Naive thymus-derived CD4-positive, alpha-beta T cell (primary cell): ENCODE measurements at regions not wholly inside any gene's neighbourhood (a gene's known extent, or its start where the extent isn't known, plus 50 kb on each side); places are given as distances from the start of the nearest gene placed in this dataset.
A peak's percentile ranks its signal among the peaks of the same experiment; 100 is the strongest.

ENCODE experiments used
- ATAC-seq: fragments of 150-1000 bp; cut with Tn5 transposase; 2 replicates; pipeline ENCODE4 v1.10.0; 2021; ENCODE audit warnings: mild to moderate bottlenecking, moderate library complexity
- CTCF ChIA-PET: fragments of 350-600 bp; sonication (Branson Sonifier 250); formaldehyde crosslinking; loops from one replicate; lab custom pipeline; 2021; ENCODE audit warnings: antibody characterized with exemption; lab: Charles Lee
- POLR2A ChIA-PET: fragments of 350-600 bp; sonication (Branson Sonifier 250); formaldehyde crosslinking; loops from one replicate; lab custom pipeline; 2021; ENCODE audit warnings: antibody characterized with exemption, inconsistent platforms; lab: Charles Lee
- DNase-seq, 9 donors: peaks; one replicate each; pipeline versions ENCODE4 v3.0.0 to v3.0.0-alpha.2; 2020 to 2022; ENCODE audit warnings: mixed read lengths in 1 of 9
- H3K27ac ChIP-seq: one replicate; pipeline ENCODE4 v1.7.0; 2013; ENCODE audit warnings: mild to moderate bottlenecking, low read depth, low read length, moderate library complexity
- H3K27me3 ChIP-seq, 2 donors: one replicate each; pipeline ENCODE4 v1.7.0; 2013; ENCODE audit warnings: low read length in 2 of 2, mild to moderate bottlenecking in 2 of 2, moderate library complexity in 2 of 2; ENCODE audit not compliant: control insufficient read depth in 2 of 2, insufficient read depth in 2 of 2
- H3K36me3 ChIP-seq, 3 experiments: 1 replicate in 2 of 3; 2 replicates in 1 of 3; pipeline ENCODE4 v1.7.0; 2013; ENCODE audit warnings: low read length in 3 of 3, mild to moderate bottlenecking in 3 of 3, moderate library complexity in 1 of 3; ENCODE audit not compliant: insufficient read depth in 3 of 3, control insufficient read depth in 2 of 3
- H3K4me1 ChIP-seq, 2 donors: one replicate each; pipeline ENCODE4 v1.7.0; 2013; ENCODE audit warnings: low read length in 2 of 2, mild to moderate bottlenecking in 2 of 2, moderate library complexity in 1 of 2; ENCODE audit not compliant: control insufficient read depth in 2 of 2, insufficient read depth in 2 of 2
- H3K4me3 ChIP-seq: 2 replicates; pipeline ENCODE4 v1.7.0; 2013; ENCODE audit warnings: mild to moderate bottlenecking, low read length
- H3K9me3 ChIP-seq, 3 experiments: 1 replicate in 2 of 3; 2 replicates in 1 of 3; pipeline ENCODE4 v1.7.0; 2013; ENCODE audit warnings: low read length in 3 of 3; ENCODE audit not compliant: control insufficient read depth in 2 of 3
- H3K27ac Mint-ChIP-seq, 9 donors: one replicate each; pipeline ENCODE4 v1.8.0; 2020 to 2022; ENCODE audit warnings: mixed read lengths in 9 of 9, mild to moderate bottlenecking in 8 of 9, moderate library complexity in 5 of 9, inconsistent platforms in 2 of 9
- H3K27me3 Mint-ChIP-seq, 5 donors: one replicate each; pipeline ENCODE4 v1.8.0; 2021 to 2022; ENCODE audit warnings: mixed read lengths in 5 of 5, mild to moderate bottlenecking in 1 of 5
- H3K36me3 Mint-ChIP-seq, 5 donors: one replicate each; pipeline ENCODE4 v1.8.0; 2020 to 2022; ENCODE audit warnings: mixed read lengths in 5 of 5, mild to moderate bottlenecking in 3 of 5, inconsistent platforms in 1 of 5
- H3K4me1 Mint-ChIP-seq, 7 donors: one replicate each; pipeline ENCODE4 v1.8.0; 2020 to 2022; ENCODE audit warnings: mixed read lengths in 7 of 7, mild to moderate bottlenecking in 3 of 7, inconsistent platforms in 1 of 7
- H3K4me3 Mint-ChIP-seq, 10 donors: one replicate each; pipeline ENCODE4 v1.8.0; 2020 to 2022; ENCODE audit warnings: mild to moderate bottlenecking in 10 of 10, mixed read lengths in 10 of 10, moderate library complexity in 6 of 10, inconsistent platforms in 2 of 10
- H3K9me3 Mint-ChIP-seq, 11 donors: one replicate each; pipeline ENCODE4 v1.8.0; 2020 to 2022; ENCODE audit warnings: mixed read lengths in 11 of 11, mild to moderate bottlenecking in 4 of 11, inconsistent platforms in 1 of 11, moderate library complexity in 1 of 11
- intact Hi-C, 2 donors: fragments of 100-400 bp; cut with micrococcal nuclease; formaldehyde crosslinking; loops; one replicate each; pipeline ENCODE4 v1.15.1; 2023

DNA sequence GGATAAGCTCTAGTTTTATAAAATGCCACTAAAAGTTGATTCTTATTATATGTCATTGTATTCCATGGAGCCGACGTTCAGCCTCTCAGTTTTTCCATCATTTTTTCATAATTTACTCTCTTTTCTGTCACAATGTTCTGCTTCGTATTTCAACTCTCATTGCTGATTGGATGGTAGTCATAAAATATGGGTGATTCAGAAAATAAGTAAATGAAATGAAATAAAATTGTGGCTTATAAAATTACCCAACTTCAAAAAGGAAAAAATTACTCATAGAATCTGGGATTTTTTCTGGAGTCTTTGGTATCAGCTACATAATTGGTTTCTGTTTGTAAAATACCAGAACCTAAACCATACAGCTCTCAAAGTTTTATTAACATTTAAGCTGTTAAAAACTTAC lies 139.7 kb upstream of the ITGA4 start:
- H3K36me3 ChIP-seq: no peaks in the 10 kb centered on the region
- no peaks in the 10 kb centered on the region for H3K27me3 ChIP-seq
- H3K27ac ChIP-seq: no peak overlapping the region
- peaks cover 16 to 45% (median 34%) of the 10 kb centered on the region in 7 donors for H3K4me1 Mint-ChIP-seq
- CTCF ChIA-PET: interaction anchor here (1.4 kb wide), 1 partner anchor 13 kb away, joined by 3 read pairs; no protein-coding TSS in a partner anchor
- ATAC-seq: no peak
- no peak overlapping the region for H3K4me3 ChIP-seq
- no peaks in the 10 kb centered on the region for H3K27me3 Mint-ChIP-seq
- H3K4me3 Mint-ChIP-seq: no peak overlapping the region
- peaks cover 0 to 13% (median 4%) of the 10 kb centered on the region in 5 donors for H3K36me3 Mint-ChIP-seq
- no peaks in the 10 kb centered on the region for H3K9me3 ChIP-seq
- no peak for DNase-seq
- peaks cover 0 to 6% (median 0%) of the 10 kb centered on the region in 11 donors for H3K9me3 Mint-ChIP-seq
- H3K27ac Mint-ChIP-seq: no peak overlapping the region
- H3K4me1 ChIP-seq: peaks cover 13 to 18% of the 10 kb centered on the region in 2 donors
- POLR2A ChIA-PET: interaction anchor here (0.8 to 4.4 kb wide), 3 partner anchors 9 to 12 kb away, joined by 3 to 28 read pairs (median 4); no protein-coding TSS in a partner anchor
- intact Hi-C loops: loop anchor here in 1 of 2 donors (5.0 kb wide), 1 partner anchor 35 kb away; no protein-coding TSS in a partner anchor

DNA sequence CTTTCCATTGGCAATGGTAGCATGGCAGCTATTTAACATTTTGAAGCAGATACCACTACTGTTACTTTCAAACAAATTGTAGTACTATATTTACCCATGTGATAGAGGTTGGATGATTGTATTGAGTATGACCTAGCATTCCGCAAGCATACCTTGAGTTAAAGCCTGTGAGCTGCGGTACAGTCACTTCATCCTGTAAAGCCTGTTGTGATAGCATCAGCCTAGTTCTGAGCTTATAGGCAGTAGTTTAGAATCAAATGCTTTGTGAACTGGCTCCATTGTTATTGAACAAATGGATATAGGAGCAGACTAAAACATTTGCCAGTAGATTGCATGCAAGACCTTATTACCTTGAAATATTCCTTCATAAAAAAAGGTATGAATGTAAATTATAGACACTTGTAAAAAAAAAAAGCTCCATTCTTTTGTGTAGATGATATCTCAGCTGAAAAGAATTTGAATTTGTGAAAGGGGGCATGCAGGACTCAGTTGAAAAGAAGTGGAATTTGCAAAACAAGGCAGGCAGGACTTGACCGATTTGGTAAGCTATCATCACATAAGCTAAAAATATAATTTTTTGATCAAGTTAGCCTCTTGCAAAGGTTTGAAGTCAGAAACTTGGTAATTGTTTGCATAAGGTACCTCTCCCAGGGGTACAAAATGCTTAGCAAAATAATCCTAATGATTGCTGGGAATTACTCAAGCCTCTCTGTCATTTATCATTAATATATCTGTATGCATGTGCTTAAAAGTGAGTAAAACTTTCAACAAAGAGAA lies 138.5 kb upstream of the ITGA4 start:
- Mint-ChIP-seq H3K4me3 (no peak overlapping the region), H3K27ac (peak overlapping the region in 3 of 9 donors; percentile 22 to 70 (median 29)), H3K36me3 (peaks cover 7 to 21% (median 10%) of the 10 kb centered on the region in 5 donors), H3K4me1 (peaks cover 12 to 33% (median 23%) of the 10 kb centered on the region in 7 donors), H3K27me3 (no peaks in the 10 kb centered on the region), H3K9me3 (peaks cover 0 to 13% (median 2%) of the 10 kb centered on the region in 11 donors)
- CTCF ChIA-PET: interaction anchor here (1.0 to 2.5 kb wide), 6 partner anchors 8 to 214 kb away, joined by 3 to 8 read pairs (median 4); partner anchors contain the start of gene ITGA4
- POLR2A ChIA-PET: interaction anchor here (1.0 to 4.4 kb wide), 5 partner anchors 10 to 214 kb away, joined by 3 to 28 read pairs (median 3); no protein-coding TSS in a partner anchor
- no peaks in the 10 kb centered on the region for H3K36me3 ChIP-seq
- no peak overlapping the region for H3K4me3 ChIP-seq
- intact Hi-C loops: loop anchor here in 1 of 2 donors (5.0 kb wide), 1 partner anchor 34 kb away; no protein-coding TSS in a partner anchor
- DNase-seq (no peak), ATAC-seq (no peak)
- no peak overlapping the region for H3K27ac ChIP-seq
- peaks cover 9 to 13% of the 10 kb centered on the region in 2 donors for H3K4me1 ChIP-seq
- no peaks in the 10 kb centered on the region for H3K9me3 ChIP-seq
- no peaks in the 10 kb centered on the region for H3K27me3 ChIP-seq

DNA sequence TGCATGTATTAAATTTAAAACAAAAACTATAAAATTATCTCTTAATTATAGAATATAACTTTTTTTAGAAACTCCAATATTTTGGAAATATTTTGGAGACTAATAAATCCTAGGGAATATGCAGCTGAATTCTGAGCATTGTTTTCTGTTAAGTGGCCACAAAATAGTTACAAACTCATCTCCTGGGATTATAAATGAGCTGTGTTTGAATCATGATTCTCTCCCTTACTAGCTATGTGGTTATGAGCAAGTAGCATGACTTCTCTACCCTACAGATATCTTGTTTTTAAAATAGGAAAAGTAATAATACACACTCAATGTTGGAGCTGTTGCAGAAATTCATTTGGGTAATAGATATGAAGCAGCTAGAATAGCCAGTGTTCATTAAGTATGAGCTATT lies 137.9 kb upstream of the ITGA4 start:
- intact Hi-C loops: loop anchor here in 1 of 2 donors (5.0 kb wide), 1 partner anchor 33 kb away; no protein-coding TSS in a partner anchor
- Histone ChIP-seq H3K27ac (no peak overlapping the region), H3K36me3 (no peaks in the 10 kb centered on the region), H3K9me3 (no peaks in the 10 kb centered on the region), H3K27me3 (no peaks in the 10 kb centered on the region), H3K4me1 (peaks cover 7 to 8% of the 10 kb centered on the region in 2 donors), H3K4me3 (no peak overlapping the region)
- H3K4me3 Mint-ChIP-seq: no peak overlapping the region
- H3K27me3 Mint-ChIP-seq: no peaks in the 10 kb centered on the region
- POLR2A ChIA-PET: interaction anchor here (0.9 to 4.4 kb wide), 4 partner anchors 11 to 23 kb away, joined by 3 to 28 read pairs (median 4); no protein-coding TSS in a partner anchor
- ATAC-seq (no peak), DNase-seq (no peak)
- H3K36me3 Mint-ChIP-seq: peaks cover 8 to 25% (median 13%) of the 10 kb centered on the region in 5 donors
- peaks cover 0 to 13% (median 3%) of the 10 kb centered on the region in 11 donors for H3K9me3 Mint-ChIP-seq
- H3K4me1 Mint-ChIP-seq: peaks cover 11 to 30% (median 17%) of the 10 kb centered on the region in 7 donors
- H3K27ac Mint-ChIP-seq: peak overlapping the region in 1 of 9 donors; percentile 7
- CTCF ChIA-PET: interaction anchor here (1.3 to 2.5 kb wide), 4 partner anchors 12 to 214 kb away, joined by 3 to 8 read pairs (median 4); partner anchors contain the start of gene ITGA4

DNA sequence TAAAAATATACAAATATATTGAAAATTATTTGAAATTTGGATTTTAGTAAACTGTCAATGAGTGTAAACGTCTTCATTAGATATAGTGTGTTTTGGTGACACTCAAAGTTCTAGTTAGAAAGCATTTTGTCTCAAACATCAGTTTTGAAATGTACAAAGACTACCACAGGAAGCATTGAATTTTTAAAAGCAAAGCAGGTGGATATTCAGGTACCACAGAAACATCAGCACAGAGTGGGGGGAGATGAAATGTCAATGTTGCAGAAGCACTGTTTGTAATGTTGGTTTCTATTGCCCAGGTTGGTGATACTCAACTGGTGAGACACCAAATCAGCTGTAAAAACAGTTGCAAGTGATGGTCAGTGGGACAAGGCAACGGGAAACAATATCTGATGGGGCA lies 136.5 kb upstream of the ITGA4 start:
- no peak for ATAC-seq
- Mint-ChIP-seq H3K36me3 (peaks cover 8 to 30% (median 13%) of the 10 kb centered on the region in 5 donors), H3K9me3 (peaks cover 0 to 13% (median 3%) of the 10 kb centered on the region in 11 donors), H3K27ac (peak overlapping the region in 2 of 9 donors; percentile 22 to 41), H3K4me3 (no peak overlapping the region), H3K4me1 (peaks cover 13 to 26% (median 14%) of the 10 kb centered on the region in 7 donors), H3K27me3 (no peaks in the 10 kb centered on the region)
- Histone ChIP-seq H3K9me3 (no peaks in the 10 kb centered on the region), H3K36me3 (no peaks in the 10 kb centered on the region), H3K4me1 (peaks cover 0 to 3% of the 10 kb centered on the region in 2 donors), H3K4me3 (no peak overlapping the region), H3K27me3 (no peaks in the 10 kb centered on the region), H3K27ac (no peak overlapping the region)
- ChIA-PET CTCF (interaction anchor here (1.0 to 2.5 kb wide), 3 partner anchors 14 to 216 kb away, joined by 3 to 8 read pairs (median 4); no protein-coding TSS in a partner anchor), POLR2A (interaction anchor here (4.4 kb wide), 1 partner anchor 12 kb away, joined by 28 read pairs; no protein-coding TSS in a partner anchor)
- no peak for DNase-seq
- intact Hi-C loops: loop anchor here (1.0 to 5.0 kb wide), 3 partner anchors 8 to 143 kb away; no protein-coding TSS in a partner anchor

DNA sequence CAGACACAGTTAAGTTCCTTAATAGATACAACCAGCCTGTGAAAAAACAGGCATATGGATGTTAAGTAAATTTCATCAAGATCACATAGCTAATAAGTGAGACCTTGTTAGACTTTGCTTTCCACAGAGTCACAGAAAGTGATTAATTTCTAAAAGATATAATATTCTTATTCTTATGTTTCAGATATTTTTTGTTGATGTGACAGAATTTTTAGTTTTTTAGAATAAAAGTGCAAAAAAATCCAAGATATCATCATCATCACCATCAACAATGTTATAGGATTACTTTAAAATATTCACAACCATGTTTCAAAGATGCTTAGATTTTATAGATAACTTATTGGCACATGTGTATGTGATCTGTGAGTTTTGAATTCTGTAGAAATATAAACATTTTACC lies 132.3 kb upstream of the ITGA4 start:
- Histone ChIP-seq H3K36me3 (no peaks in the 10 kb centered on the region), H3K27ac (no peak overlapping the region), H3K4me1 (peaks cover 0 to 3% of the 10 kb centered on the region in 2 donors), H3K9me3 (no peaks in the 10 kb centered on the region), H3K27me3 (no peaks in the 10 kb centered on the region), H3K4me3 (no peak overlapping the region)
- CTCF ChIA-PET: no interaction called here
- POLR2A ChIA-PET: interaction anchor here (0.9 to 1.5 kb wide), 2 partner anchors 16 to 142 kb away, joined by 3 read pairs; no protein-coding TSS in a partner anchor
- H3K4me1 Mint-ChIP-seq: peaks cover 12 to 29% (median 19%) of the 10 kb centered on the region in 7 donors
- peaks cover 21 to 48% (median 28%) of the 10 kb centered on the region in 5 donors for H3K36me3 Mint-ChIP-seq
- no peaks in the 10 kb centered on the region for H3K27me3 Mint-ChIP-seq
- intact Hi-C loops: loop anchor here in 1 of 2 donors (5.0 kb wide), 1 partner anchor 148 kb away; no protein-coding TSS in a partner anchor
- no peak overlapping the region for H3K4me3 Mint-ChIP-seq
- H3K9me3 Mint-ChIP-seq: peaks cover 2 to 26% (median 14%) of the 10 kb centered on the region in 11 donors
- no peak for DNase-seq
- no peak for ATAC-seq
- H3K27ac Mint-ChIP-seq: no peak overlapping the region

DNA sequence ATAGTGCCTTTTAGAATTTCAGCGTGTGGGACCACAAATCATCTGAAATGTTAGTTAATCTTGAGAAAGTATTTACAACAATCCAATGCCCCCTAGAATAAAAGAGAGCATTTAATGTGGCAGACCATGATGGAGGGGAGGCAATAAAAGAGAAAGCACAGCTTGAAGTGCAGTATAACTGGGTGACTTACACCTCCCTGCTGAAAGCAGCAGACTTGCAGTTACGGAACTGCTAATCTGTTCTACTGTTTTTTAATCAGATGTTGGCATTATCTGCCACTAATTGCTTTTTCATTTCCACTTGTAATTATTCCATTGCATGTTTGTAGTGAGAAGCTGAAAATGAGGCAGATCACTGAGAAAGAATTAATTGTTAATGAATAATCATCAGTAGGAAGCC lies 130.5 kb upstream of the ITGA4 start:
- no peak overlapping the region for H3K4me3 Mint-ChIP-seq
- POLR2A ChIA-PET: interaction anchor here (1.9 kb wide), 1 partner anchor 15 kb away, joined by 5 read pairs; no protein-coding TSS in a partner anchor
- peaks cover 6 to 18% (median 11%) of the 10 kb centered on the region in 7 donors for H3K4me1 Mint-ChIP-seq
- Histone ChIP-seq H3K4me1 (no peaks in the 10 kb centered on the region), H3K27ac (no peak overlapping the region), H3K27me3 (no peaks in the 10 kb centered on the region), H3K9me3 (no peaks in the 10 kb centered on the region), H3K4me3 (no peak overlapping the region), H3K36me3 (no peaks in the 10 kb centered on the region)
- DNase-seq (no peak), ATAC-seq (no peak)
- peaks cover 2 to 32% (median 14%) of the 10 kb centered on the region in 11 donors for H3K9me3 Mint-ChIP-seq
- intact Hi-C loops: loop anchor here in 1 of 2 donors (1.0 kb wide), 1 partner anchor 222 kb away; no protein-coding TSS in a partner anchor
- H3K36me3 Mint-ChIP-seq: peaks cover 21 to 53% (median 28%) of the 10 kb centered on the region in 5 donors
- CTCF ChIA-PET: interaction anchor here (1.1 kb wide), 1 partner anchor 23 kb away, joined by 3 read pairs; no protein-coding TSS in a partner anchor
- H3K27me3 Mint-ChIP-seq: no peaks in the 10 kb centered on the region
- H3K27ac Mint-ChIP-seq: peak overlapping the region in 2 of 9 donors; percentile 3 to 58
